ENCODE measurements at regions not wholly inside any gene's neighbourhood (a gene's known extent, or its start where the extent isn't known, plus 50 kb on each side); places are given as distances from the start of the nearest gene placed in this dataset.

DNA sequence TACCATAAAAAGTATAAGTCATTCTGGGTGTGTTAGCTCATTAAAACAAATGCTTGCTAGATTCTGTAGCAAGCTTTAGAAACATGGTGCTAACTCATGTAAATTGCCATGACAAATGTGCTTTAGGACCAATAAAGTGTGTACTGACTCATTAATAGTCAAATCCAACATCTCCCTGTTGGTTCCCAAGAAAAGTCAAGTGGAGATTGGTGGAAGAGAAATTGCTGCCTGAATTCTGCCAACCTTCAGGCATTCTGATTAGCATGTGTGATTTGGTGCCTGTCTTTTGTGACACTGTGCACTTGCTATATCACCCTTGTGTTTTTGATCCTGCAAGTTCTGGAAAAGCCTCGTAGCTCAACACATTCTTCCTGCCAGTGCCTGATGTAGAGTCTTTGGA lies 503.8 kb upstream of the BOD1L1 start:
- peak overlapping the region; percentile 66 for H3K27ac ChIP-seq (ENCODE audit: low read depth, low read length)
- H3K79me2 ChIP-seq (ENCODE audit: insufficient read depth, low read length), result peaks cover 53% of the 10 kb centered on the region
- DNase-seq (ENCODE audit: insufficient read length, low spot score, missing footprints), result peak; percentile 26
- H3K36me3 ChIP-seq (ENCODE audit: insufficient read depth, low read length), result peaks cover 43% of the 10 kb centered on the region
- H2AFZ ChIP-seq (ENCODE audit: low read length), result no peak overlapping the region
- H3K4me3 ChIP-seq (ENCODE audit: insufficient read depth, low read length), result no peak overlapping the region
- no peak overlapping the region for H3K4me2 ChIP-seq (ENCODE audit: insufficient read depth, low read length)
- peaks cover 20% of the 10 kb centered on the region for H3K4me1 ChIP-seq (ENCODE audit: insufficient read depth, low read length)
- no peaks in the 10 kb centered on the region for H3K9me3 ChIP-seq (ENCODE audit: low read depth, low read length)
- no peaks in the 10 kb centered on the region for H4K20me1 ChIP-seq (ENCODE audit: insufficient read depth, low read length)
- H3K27me3 ChIP-seq (ENCODE audit: insufficient read depth, low read length), result no peaks in the 10 kb centered on the region
- TF ChIP-seq, protein P1, sequence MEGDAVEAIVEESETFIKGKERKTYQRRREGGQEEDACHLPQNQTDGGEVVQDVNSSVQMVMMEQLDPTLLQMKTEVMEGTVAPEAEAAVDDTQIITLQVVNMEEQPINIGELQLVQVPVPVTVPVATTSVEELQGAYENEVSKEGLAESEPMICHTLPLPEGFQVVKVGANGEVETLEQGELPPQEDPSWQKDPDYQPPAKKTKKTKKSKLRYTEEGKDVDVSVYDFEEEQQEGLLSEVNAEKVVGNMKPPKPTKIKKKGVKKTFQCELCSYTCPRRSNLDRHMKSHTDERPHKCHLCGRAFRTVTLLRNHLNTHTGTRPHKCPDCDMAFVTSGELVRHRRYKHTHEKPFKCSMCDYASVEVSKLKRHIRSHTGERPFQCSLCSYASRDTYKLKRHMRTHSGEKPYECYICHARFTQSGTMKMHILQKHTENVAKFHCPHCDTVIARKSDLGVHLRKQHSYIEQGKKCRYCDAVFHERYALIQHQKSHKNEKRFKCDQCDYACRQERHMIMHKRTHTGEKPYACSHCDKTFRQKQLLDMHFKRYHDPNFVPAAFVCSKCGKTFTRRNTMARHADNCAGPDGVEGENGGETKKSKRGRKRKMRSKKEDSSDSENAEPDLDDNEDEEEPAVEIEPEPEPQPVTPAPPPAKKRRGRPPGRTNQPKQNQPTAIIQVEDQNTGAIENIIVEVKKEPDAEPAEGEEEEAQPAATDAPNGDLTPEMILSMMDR (IDR thresholded peaks at IDR 0.05; ENCODE audit: extremely low read depth, low read depth, low read length), result no peak

DNA sequence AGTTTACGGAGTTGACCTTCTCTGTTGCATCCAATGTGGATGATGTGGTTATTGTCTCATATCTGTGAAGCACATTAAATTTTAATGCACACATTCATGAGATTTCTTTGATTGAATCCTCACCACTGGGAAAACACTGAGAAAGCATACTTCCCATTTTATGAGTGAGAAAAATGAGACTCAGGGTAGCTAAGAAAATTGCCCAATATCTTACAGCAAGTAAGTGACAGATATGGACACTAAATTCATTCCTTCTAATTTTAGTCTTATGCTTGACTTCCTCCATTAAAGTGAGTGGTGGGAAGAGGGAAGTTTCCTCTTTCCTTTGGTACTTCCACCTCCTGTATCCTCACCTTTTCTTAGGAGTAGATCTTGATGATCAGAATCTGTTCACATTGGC lies 504.8 kb upstream of the BOD1L1 start:
- DNase-seq (ENCODE audit: insufficient read length, low spot score, missing footprints), result no peak
- Histone ChIP-seq H4K20me1 (ENCODE audit: insufficient read depth, low read length) (no peaks in the 10 kb centered on the region), H3K79me2 (ENCODE audit: insufficient read depth, low read length) (peaks cover 43% of the 10 kb centered on the region), H3K4me1 (ENCODE audit: insufficient read depth, low read length) (peaks cover 20% of the 10 kb centered on the region), H3K27ac (ENCODE audit: low read depth, low read length) (no peak overlapping the region), H3K4me2 (ENCODE audit: insufficient read depth, low read length) (no peak overlapping the region), H3K9me3 (ENCODE audit: low read depth, low read length) (no peaks in the 10 kb centered on the region), H2AFZ (ENCODE audit: low read length) (no peak overlapping the region), H3K4me3 (ENCODE audit: insufficient read depth, low read length) (no peak overlapping the region), H3K36me3 (ENCODE audit: insufficient read depth, low read length) (peaks cover 34% of the 10 kb centered on the region), H3K27me3 (ENCODE audit: insufficient read depth, low read length) (no peaks in the 10 kb centered on the region)
- TF ChIP-seq, protein P1 (IDR thresholded peaks at IDR 0.05; ENCODE audit: extremely low read depth, low read depth, low read length), result no peak

DNA sequence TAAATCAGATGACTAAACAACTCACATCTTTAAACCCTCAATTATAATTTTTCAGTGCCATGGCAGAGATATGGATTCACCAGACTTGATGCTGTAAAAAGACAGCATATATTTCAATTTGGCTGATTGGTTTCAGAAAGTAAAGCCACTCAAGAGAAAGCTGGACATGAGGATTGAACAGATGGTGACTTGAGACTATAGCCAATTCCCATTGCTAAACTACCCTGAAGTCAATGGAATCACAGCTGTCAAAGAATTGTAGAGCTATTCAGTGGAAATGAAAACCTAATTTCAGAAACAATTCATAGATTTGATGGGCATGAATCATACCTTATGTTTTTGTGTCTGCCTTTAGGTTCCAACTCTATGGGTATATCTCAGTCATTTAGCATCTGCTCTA lies 510.6 kb upstream of the BOD1L1 start:
- Histone ChIP-seq H3K27me3 (ENCODE audit: insufficient read depth, low read length) (no peaks in the 10 kb centered on the region), H4K20me1 (ENCODE audit: insufficient read depth, low read length) (no peaks in the 10 kb centered on the region), H3K36me3 (ENCODE audit: insufficient read depth, low read length) (peaks cover 17% of the 10 kb centered on the region), H3K4me1 (ENCODE audit: insufficient read depth, low read length) (no peaks in the 10 kb centered on the region), H3K27ac (ENCODE audit: low read depth, low read length) (no peak overlapping the region), H3K4me3 (ENCODE audit: insufficient read depth, low read length) (no peak overlapping the region), H3K9me3 (ENCODE audit: low read depth, low read length) (no peaks in the 10 kb centered on the region), H3K4me2 (ENCODE audit: insufficient read depth, low read length) (no peak overlapping the region), H3K79me2 (ENCODE audit: insufficient read depth, low read length) (peaks cover 3% of the 10 kb centered on the region), H2AFZ (ENCODE audit: low read length) (no peak overlapping the region)
- no peak for DNase-seq (ENCODE audit: insufficient read length, low spot score, missing footprints)
- TF ChIP-seq, protein P1 (IDR thresholded peaks at IDR 0.05; ENCODE audit: extremely low read depth, low read depth, low read length), result no peak

DNA sequence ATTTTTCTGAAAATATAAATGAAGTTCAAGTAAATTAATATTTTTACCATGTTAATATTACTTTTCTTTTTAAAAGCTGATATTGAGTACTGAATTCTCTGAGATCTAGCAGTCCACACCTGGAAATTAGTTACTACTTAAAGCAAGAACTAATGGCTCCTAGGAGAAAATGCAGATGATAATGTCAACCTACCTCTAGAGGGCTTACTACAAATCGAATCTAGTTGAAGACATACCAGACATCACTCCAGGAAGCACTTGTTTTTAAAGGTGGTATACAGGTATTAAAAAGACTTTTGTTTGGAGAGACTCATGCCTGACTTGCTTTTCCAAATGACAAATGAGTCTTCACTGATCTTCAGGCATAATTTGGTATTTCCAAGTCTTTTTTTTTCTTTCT lies 516.4 kb upstream of the BOD1L1 start:
- Histone ChIP-seq H2AFZ (ENCODE audit: low read length) (no peak overlapping the region), H3K4me3 (ENCODE audit: insufficient read depth, low read length) (no peak overlapping the region), H3K79me2 (ENCODE audit: insufficient read depth, low read length) (no peaks in the 10 kb centered on the region), H3K27ac (ENCODE audit: low read depth, low read length) (no peak overlapping the region), H4K20me1 (ENCODE audit: insufficient read depth, low read length) (no peaks in the 10 kb centered on the region), H3K4me2 (ENCODE audit: insufficient read depth, low read length) (no peak overlapping the region), H3K27me3 (ENCODE audit: insufficient read depth, low read length) (no peaks in the 10 kb centered on the region), H3K4me1 (ENCODE audit: insufficient read depth, low read length) (peaks cover 1% of the 10 kb centered on the region), H3K36me3 (ENCODE audit: insufficient read depth, low read length) (peaks cover 3% of the 10 kb centered on the region), H3K9me3 (ENCODE audit: low read depth, low read length) (no peaks in the 10 kb centered on the region)
- TF ChIP-seq, protein P1 (IDR thresholded peaks at IDR 0.05; ENCODE audit: extremely low read depth, low read depth, low read length), result no peak
- no peak for DNase-seq (ENCODE audit: insufficient read length, low spot score, missing footprints)
